ENCODE measurements at regions not wholly inside any gene's neighbourhood (a gene's known extent, or its start where the extent isn't known, plus 50 kb on each side); places are given as distances from the start of the nearest gene placed in this dataset.

GRCh38 chr12:30126944-30127343, 343.2 kb upstream of the TMTC1 start:
- no peak for ATAC-seq
- ChIA-PET CTCF (no interaction called here), POLR2A (no interaction called here)
- Mint-ChIP-seq H3K27ac (no peak overlapping the region), H3K27me3 (no peaks in the 10 kb centered on the region), H3K36me3 (ENCODE audit: low read depth) (no peaks in the 10 kb centered on the region), H3K9me3 (ENCODE audit: low read depth) (peaks cover 1% of the 10 kb centered on the region), H3K4me1 (no peaks in the 10 kb centered on the region), H3K4me3 (no peak overlapping the region)
- DNase-seq = no peak
- intact Hi-C loops (cut with DNase I, micrococcal nuclease) = no loop called here

GRCh38 chr12:30120522-30120921, 336.8 kb upstream of the TMTC1 start:
- Mint-ChIP-seq H3K4me3 (no peak overlapping the region), H3K36me3 (ENCODE audit: low read depth) (no peaks in the 10 kb centered on the region), H3K27ac (no peak overlapping the region), H3K4me1 (no peaks in the 10 kb centered on the region), H3K9me3 (ENCODE audit: low read depth) (peaks cover 3% of the 10 kb centered on the region), H3K27me3 (no peaks in the 10 kb centered on the region)
- intact Hi-C loops (cut with DNase I, micrococcal nuclease) = no loop called here
- no peak for ATAC-seq
- DNase-seq = no peak
- CTCF ChIA-PET = interaction anchor here (0.8 kb wide), 1 partner anchor 13 kb away, joined by 3 read pairs; no protein-coding TSS in a partner anchor
- POLR2A ChIA-PET = no interaction called here

- no peak for ATAC-seq
- CTCF ChIA-PET = no interaction called here
- Mint-ChIP-seq H3K9me3 (ENCODE audit: low read depth) (peaks cover 3% of the 10 kb centered on the region), H3K36me3 (ENCODE audit: low read depth) (no peaks in the 10 kb centered on the region), H3K4me3 (no peak overlapping the region), H3K4me1 (no peaks in the 10 kb centered on the region), H3K27me3 (no peaks in the 10 kb centered on the region), H3K27ac (no peak overlapping the region)
- DNase-seq = no peak
- POLR2A ChIA-PET = no interaction called here
- intact Hi-C loops (cut with DNase I, micrococcal nuclease) = no loop called here
These were observed 333.7 kb upstream of the TMTC1 start for GRCh38 chr12:30117483-30117882.

- DNase-seq (no peak), ATAC-seq (no peak)
- ChIA-PET POLR2A (no interaction called here), CTCF (no interaction called here)
- Mint-ChIP-seq H3K4me3 (no peak overlapping the region), H3K4me1 (no peaks in the 10 kb centered on the region), H3K27me3 (no peaks in the 10 kb centered on the region), H3K36me3 (ENCODE audit: low read depth) (no peaks in the 10 kb centered on the region), H3K27ac (no peak overlapping the region), H3K9me3 (ENCODE audit: low read depth) (peaks cover 10% of the 10 kb centered on the region)
- intact Hi-C loops (cut with DNase I, micrococcal nuclease) = no loop called here
These were observed 328.0 kb upstream of the TMTC1 start for GRCh38 chr12:30111719-30112118.

- H3K27ac Mint-ChIP-seq = no peak overlapping the region
- no peak overlapping the region for H3K4me3 Mint-ChIP-seq
- ChIA-PET CTCF (no interaction called here), POLR2A (no interaction called here)
- intact Hi-C loops (cut with DNase I, micrococcal nuclease) = no loop called here
- no peak for DNase-seq
- peaks cover 10% of the 10 kb centered on the region for H3K9me3 Mint-ChIP-seq (ENCODE audit: low read depth)
- no peaks in the 10 kb centered on the region for H3K4me1 Mint-ChIP-seq
- H3K36me3 Mint-ChIP-seq (ENCODE audit: low read depth) = no peaks in the 10 kb centered on the region
- ATAC-seq = no peak
- H3K27me3 Mint-ChIP-seq = no peaks in the 10 kb centered on the region
These were observed 327.3 kb upstream of the TMTC1 start for GRCh38 chr12:30110958-30111586.

GRCh38 chr12:30110498-30110897, 326.8 kb upstream of the TMTC1 start:
- intact Hi-C loops (cut with DNase I, micrococcal nuclease) = no loop called here
- ChIA-PET POLR2A (no interaction called here), CTCF (no interaction called here)
- no peaks in the 10 kb centered on the region for H3K36me3 Mint-ChIP-seq (ENCODE audit: low read depth)
- no peaks in the 10 kb centered on the region for H3K4me1 Mint-ChIP-seq
- DNase-seq (no peak), ATAC-seq (no peak)
- H3K9me3 Mint-ChIP-seq (ENCODE audit: low read depth) = peaks cover 10% of the 10 kb centered on the region
- H3K4me3 Mint-ChIP-seq = no peak overlapping the region
- H3K27me3 Mint-ChIP-seq = no peaks in the 10 kb centered on the region
- H3K27ac Mint-ChIP-seq = no peak overlapping the region

GRCh38 chr12:30108666-30109065, 324.9 kb upstream of the TMTC1 start:
- DNase-seq (no peak), ATAC-seq (no peak)
- H3K9me3 Mint-ChIP-seq (ENCODE audit: low read depth) = peaks cover 10% of the 10 kb centered on the region
- H3K27ac Mint-ChIP-seq = no peak overlapping the region
- ChIA-PET POLR2A (no interaction called here), CTCF (interaction anchor here (0.6 kb wide), 1 partner anchor 214 kb away, joined by 4 read pairs; no protein-coding TSS in a partner anchor)
- no peaks in the 10 kb centered on the region for H3K4me1 Mint-ChIP-seq
- intact Hi-C loops (cut with DNase I, micrococcal nuclease) = no loop called here
- no peaks in the 10 kb centered on the region for H3K27me3 Mint-ChIP-seq
- no peak overlapping the region for H3K4me3 Mint-ChIP-seq
- H3K36me3 Mint-ChIP-seq (ENCODE audit: low read depth) = no peaks in the 10 kb centered on the region

- POLR2A ChIA-PET = no interaction called here
- no peaks in the 10 kb centered on the region for H3K27me3 Mint-ChIP-seq
- ATAC-seq (no peak), DNase-seq (no peak)
- no peak overlapping the region for H3K4me3 Mint-ChIP-seq
- no peak overlapping the region for H3K27ac Mint-ChIP-seq
- intact Hi-C loops (cut with DNase I, micrococcal nuclease) = no loop called here
- no peaks in the 10 kb centered on the region for H3K36me3 Mint-ChIP-seq (ENCODE audit: low read depth)
- CTCF ChIA-PET = no interaction called here
- H3K4me1 Mint-ChIP-seq = no peaks in the 10 kb centered on the region
- peaks cover 10% of the 10 kb centered on the region for H3K9me3 Mint-ChIP-seq (ENCODE audit: low read depth)
These were observed 322.6 kb upstream of the TMTC1 start for GRCh38 chr12:30106204-30106965.

GRCh38 chr12:30105505-30105904, 321.8 kb upstream of the TMTC1 start:
- Mint-ChIP-seq H3K4me3 (no peak overlapping the region), H3K27me3 (no peaks in the 10 kb centered on the region), H3K4me1 (no peaks in the 10 kb centered on the region), H3K36me3 (ENCODE audit: low read depth) (no peaks in the 10 kb centered on the region), H3K9me3 (ENCODE audit: low read depth) (peaks cover 8% of the 10 kb centered on the region), H3K27ac (no peak overlapping the region)
- DNase-seq (no peak), ATAC-seq (no peak)
- intact Hi-C loops (cut with DNase I, micrococcal nuclease) = no loop called here
- CTCF ChIA-PET = no interaction called here
- POLR2A ChIA-PET = no interaction called here

- POLR2A ChIA-PET = no interaction called here
- no peak overlapping the region for H3K4me3 Mint-ChIP-seq
These were observed 321.2 kb upstream of the TMTC1 start for GRCh38 chr12:30104971-30105370.

GRCh38 chr12:30100741-30101140, 317.0 kb upstream of the TMTC1 start:
- intact Hi-C loops (cut with DNase I, micrococcal nuclease) = no loop called here
- DNase-seq = no peak
- no peaks in the 10 kb centered on the region for H3K27me3 Mint-ChIP-seq

More at GRCh38 chr12:30104971-30105370, 321.2 kb upstream of the TMTC1 start:
- CTCF ChIA-PET = no interaction called here
- intact Hi-C loops (cut with DNase I, micrococcal nuclease) = no loop called here
- no peak for DNase-seq
- Mint-ChIP-seq H3K27ac (no peak overlapping the region), H3K36me3 (ENCODE audit: low read depth) (no peaks in the 10 kb centered on the region), H3K9me3 (ENCODE audit: low read depth) (peaks cover 8% of the 10 kb centered on the region), H3K27me3 (no peaks in the 10 kb centered on the region), H3K4me1 (no peaks in the 10 kb centered on the region)
- no peak for ATAC-seq

GRCh38 chr12:30098677-30099076, 314.9 kb upstream of the TMTC1 start:
- no peak for ATAC-seq
- Mint-ChIP-seq H3K27ac (no peak overlapping the region), H3K27me3 (no peaks in the 10 kb centered on the region), H3K4me1 (no peaks in the 10 kb centered on the region), H3K36me3 (ENCODE audit: low read depth) (no peaks in the 10 kb centered on the region), H3K9me3 (ENCODE audit: low read depth) (no peaks in the 10 kb centered on the region), H3K4me3 (no peak overlapping the region)
- ChIA-PET POLR2A (no interaction called here), CTCF (no interaction called here)
- no peak for DNase-seq
- intact Hi-C loops (cut with DNase I, micrococcal nuclease) = no loop called here

More at GRCh38 chr12:30100741-30101140, 317.0 kb upstream of the TMTC1 start:
- ChIA-PET CTCF (no interaction called here), POLR2A (no interaction called here)
- no peak for ATAC-seq
- no peaks in the 10 kb centered on the region for H3K4me1 Mint-ChIP-seq
- no peaks in the 10 kb centered on the region for H3K36me3 Mint-ChIP-seq (ENCODE audit: low read depth)
- no peak overlapping the region for H3K27ac Mint-ChIP-seq
- H3K9me3 Mint-ChIP-seq (ENCODE audit: low read depth) = no peaks in the 10 kb centered on the region
- no peak overlapping the region for H3K4me3 Mint-ChIP-seq
